Activated T-cell treated with anti-CD3 and anti-CD28 coated beads for 24 hours (primary cell): ENCODE measurements at regions not wholly inside any gene's neighbourhood (a gene's known extent, or its start where the extent isn't known, plus 50 kb on each side); places are given as distances from the start of the nearest gene placed in this dataset.

ENCODE experiments used
- DNase-seq: peaks from one replicate; pipeline ENCODE4 v3.0.0-alpha.2; 2020; ENCODE audit warnings: low read depth

DNA sequence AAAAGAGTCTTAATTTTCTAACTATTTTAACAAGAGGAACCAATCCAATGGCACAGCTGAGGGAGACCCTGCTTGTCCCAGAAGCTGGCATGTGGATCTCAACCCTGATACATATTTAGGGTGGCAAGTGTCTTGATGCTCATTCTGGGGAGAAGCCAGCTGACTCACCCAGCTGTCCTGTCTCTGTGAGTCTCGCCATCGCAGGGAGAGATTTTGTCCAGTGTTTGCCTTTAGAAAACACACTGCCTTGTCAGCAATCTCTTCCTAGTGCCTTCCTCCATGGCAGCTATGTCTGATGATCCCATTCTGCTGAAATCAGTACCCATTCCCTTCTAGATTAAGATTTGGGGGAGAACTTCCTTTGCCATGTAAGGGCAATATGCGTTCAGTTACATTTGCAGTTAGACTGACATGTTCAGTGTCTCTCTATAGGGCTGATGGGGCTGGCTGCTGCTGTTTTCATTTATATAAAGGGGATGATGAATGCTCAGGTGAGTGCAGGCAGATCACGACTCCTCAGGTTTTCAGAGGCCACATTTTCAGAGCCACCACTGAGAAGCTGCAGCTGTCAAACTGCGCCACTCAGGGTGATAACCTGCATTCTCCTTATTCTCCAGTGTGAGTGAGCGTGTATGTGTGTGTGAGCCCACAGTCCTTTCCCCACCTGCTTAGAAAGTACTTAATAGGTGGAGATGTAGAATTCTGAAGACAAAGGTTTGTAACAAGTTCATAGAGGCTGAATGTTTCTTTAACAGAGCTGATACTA lies 217.0 kb downstream of the GAS1 start:
- DNase-seq: no peak

- DNase-seq: no peak
These were observed 222.8 kb downstream of the GAS1 start for GRCh38 chr9:86724529-86724928.

- no peak for DNase-seq
These were observed 224.0 kb downstream of the GAS1 start for GRCh38 chr9:86723346-86723745.

- DNase-seq: no peak
These were observed 224.6 kb downstream of the GAS1 start for GRCh38 chr9:86722706-86723075.

GRCh38 chr9:86721843-86722705 lies 225.2 kb downstream of the GAS1 start:
- no peak for DNase-seq

DNA sequence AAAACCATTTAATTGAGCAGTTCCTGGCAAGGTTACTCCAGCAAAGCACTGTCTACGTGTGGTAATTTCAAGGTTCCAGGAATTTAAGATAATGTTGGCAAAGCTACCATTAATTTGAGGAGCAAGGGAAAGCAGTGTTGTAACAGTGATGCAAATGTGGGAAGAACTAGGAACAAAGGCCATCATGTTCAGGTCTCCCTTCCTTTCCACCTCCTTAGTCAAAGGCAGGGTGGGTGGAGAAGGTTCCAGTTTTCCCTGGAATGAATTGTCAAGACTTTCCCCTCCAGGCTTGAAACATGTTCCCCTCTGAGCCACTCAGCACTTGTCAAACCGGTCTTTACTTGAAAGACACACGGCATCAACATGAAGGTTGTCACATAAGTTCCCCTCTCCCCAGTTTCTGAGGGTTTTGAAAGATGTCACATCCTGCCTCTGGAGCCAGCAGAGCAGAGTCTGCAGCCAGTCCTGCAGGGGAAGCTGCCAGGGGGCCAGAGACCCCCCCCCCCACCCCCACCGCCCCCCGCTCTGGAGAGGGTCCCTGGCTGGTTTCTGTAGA lies 226.0 kb downstream of the GAS1 start:
- DNase-seq: no peak

DNA sequence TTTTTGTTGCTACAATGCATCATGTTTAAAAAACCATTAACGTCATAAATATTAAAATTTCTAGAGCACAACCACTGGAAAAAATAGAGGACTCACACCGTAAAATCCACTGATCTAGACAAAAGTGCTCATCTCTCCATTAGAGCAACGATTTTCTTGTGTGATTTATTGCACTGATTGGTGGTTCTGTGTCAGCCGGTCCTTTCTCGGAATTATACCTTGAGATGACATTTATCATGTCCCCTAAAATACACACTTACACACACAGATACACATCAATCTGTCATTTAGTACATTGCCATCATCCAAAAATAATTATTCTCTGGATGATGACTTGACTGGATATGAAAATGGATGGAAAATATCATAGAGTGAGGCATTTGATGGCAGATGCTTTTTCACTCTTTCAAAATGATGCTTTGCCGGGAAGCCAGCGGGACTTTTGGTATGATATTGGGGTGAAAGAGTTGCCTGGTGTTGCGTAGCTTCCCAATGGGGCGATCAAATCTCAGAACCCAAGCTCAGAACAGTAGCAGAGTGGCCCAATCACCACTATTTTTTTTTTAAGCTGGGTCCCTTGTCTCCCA lies 226.6 kb downstream of the GAS1 start:
- no peak for DNase-seq

GRCh38 chr9:86718388-86719049 lies 228.8 kb downstream of the GAS1 start:
- DNase-seq: no peak

DNA sequence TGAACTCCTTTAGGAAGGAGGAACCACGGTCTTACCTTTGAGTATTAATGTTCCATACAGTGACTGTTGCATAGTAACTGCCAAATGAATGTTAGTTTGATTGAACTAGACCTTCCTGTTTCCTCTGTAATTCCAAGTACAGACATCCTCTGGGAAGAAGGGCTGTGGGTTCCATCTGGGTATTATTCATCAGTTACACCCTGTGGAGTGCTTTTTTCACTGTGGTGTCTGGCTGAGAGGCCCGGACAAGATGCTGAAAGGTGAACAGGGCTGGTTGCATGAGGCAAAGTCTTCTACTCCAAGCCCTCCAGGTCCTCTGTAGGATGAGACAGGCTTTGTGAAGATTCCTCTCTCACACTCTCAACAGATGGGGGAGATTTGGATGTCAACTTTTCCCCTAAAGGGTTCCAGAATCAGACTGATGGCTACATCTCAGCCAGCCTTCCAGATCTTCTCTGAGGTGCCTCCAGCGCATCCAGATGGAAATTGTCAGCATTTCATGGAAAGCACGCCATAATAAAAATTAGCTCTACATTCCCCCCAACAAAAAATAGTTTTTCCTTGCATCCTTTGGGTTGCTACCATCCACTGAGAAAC lies 230.9 kb downstream of the GAS1 start:
- no peak for DNase-seq

DNA sequence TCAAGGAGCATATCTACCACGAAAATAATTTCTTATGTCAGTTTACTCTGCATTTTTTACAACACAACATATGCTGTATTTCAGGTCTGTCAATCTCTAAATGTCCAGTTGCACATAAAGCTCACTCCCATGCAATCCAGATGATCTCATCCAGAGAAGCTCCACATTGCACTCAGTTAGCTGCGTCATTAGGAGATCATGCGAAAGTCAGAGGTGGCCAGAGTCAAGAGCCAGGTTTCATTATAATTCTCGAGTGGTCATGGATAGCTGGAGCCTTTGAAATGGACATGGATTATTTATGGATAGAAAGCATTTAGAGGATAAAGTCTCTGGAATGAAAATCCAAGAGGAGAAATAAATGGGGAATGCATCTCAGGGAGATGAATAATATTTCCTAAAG lies 232.3 kb downstream of the GAS1 start:
- no peak for DNase-seq

- DNase-seq: no peak
These were observed 233.3 kb downstream of the GAS1 start for GRCh38 chr9:86713970-86714369.

GRCh38 chr9:86713470-86713869 lies 233.8 kb downstream of the GAS1 start:
- no peak for DNase-seq

DNA sequence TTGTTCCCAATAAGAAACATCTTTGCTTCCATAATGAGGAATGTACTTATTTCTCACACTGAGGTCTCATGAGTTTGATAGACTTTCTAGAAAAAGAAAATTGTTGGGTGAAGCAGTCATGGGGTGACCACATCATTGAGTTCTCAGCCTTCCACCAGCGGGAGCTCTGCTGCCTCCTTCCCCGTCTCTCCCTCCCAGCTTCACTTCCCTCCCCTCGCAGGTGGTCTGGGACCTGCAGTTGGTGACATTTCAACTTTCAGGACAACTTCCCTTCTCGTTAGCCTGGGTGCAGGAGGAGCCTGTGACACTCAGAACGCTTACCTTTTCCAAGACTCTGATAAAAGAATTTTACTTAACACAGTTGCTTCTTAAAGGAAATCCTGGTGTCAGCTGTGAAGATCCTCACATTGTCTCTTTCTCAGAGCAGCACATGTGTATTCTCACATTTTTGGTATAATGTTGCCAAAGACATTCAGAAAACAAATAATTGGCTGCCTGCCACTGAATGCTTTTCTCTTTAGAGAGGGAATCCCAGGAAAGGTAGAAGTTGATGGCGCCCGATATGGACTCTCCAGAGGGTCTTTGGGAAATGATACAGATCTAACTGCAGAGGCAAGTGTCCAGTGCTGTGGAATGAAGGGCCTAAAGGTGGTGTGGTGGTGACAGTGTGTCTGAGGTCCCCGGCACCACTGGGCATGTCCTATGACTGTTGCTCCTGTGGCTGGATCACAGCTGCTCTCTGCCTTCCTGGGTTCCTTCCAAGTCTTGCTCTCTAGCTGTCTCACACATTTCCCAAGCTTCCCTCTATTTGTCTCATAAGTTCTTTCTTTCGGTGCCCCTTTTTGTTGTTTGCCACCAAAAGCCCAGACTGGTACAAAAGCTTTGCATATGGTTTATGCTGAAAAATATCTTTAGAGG lies 238.1 kb downstream of the GAS1 start:
- DNase-seq: no peak

- DNase-seq: no peak
These were observed 239.3 kb downstream of the GAS1 start for GRCh38 chr9:86707932-86708510.

DNA sequence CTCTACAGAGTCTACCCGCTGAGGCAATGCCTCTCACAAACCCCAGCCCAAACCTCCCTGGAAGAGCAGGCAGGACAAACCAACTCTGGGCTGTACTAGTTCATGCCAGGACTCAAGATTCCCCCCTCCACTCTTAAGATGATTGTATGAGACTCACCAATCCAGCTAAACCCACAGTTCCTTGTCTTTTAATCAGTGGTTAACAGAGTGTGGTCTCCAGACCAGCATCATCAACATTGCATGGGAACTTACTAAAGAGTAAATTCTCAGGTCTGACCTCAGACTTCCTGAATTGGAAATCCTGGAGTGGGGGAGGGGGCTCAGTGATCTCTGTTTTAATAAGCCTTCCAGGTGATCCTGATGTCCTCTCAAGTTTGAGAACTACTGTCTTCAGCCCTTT lies 240.9 kb downstream of the GAS1 start:
- DNase-seq: no peak

- no peak for DNase-seq
These were observed 241.8 kb downstream of the GAS1 start for GRCh38 chr9:86705490-86705889.

DNA sequence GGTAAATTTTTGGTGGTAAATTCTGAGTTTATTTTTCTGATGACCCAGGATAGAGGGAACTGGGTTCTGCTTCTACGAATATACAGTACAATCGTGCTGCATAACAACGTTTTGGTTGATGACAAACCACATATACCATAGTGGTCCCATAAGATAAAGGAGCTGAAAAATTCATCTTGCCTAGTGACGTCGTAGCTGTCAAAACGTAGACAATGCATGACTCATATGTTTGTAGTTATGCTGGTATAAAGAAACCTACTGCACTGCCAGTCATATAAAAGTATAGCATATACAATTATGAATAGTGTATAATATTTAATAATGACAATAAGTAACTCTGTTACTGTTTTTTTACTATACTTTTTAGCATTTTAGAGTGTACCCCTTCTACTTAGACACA lies 244.0 kb downstream of the GAS1 start:
- no peak for DNase-seq

- no peak for DNase-seq
These were observed 246.7 kb downstream of the GAS1 start for GRCh38 chr9:86700629-86701028.

GRCh38 chr9:86697999-86698398 lies 249.3 kb downstream of the GAS1 start:
- DNase-seq: no peak

DNA sequence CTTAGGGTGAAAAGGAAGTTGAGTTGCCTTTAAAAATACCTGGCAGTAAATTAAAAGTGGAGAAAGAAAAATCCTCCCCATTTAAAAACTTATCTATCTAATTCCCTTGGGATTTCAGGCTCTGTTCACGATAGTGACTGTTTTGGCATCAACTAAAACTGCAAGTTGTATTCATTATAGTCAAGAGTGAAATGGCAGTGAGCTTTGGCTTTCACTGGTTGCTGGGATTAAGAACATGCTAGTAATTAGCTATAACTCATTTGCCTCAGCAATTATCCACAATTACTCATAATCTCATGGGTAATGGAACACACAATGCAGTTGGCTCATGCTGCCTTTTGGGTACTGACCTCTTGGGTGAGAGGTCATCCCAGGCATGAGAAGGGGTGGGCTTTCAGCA lies 250.1 kb downstream of the GAS1 start:
- no peak for DNase-seq
